ENCODE measurements at regions not wholly inside any gene's neighbourhood (a gene's known extent, or its start where the extent isn't known, plus 50 kb on each side); places are given as distances from the start of the nearest gene placed in this dataset.
"Not testable (repeated sequence)": the region's sequence is repeated elsewhere in the genome, so short reads cannot be mapped to it uniquely, and the experiment has no call there.

- no peak for DNase-seq
Measured at GRCh38 chr13:34175551-34175950, 357.6 kb downstream of the RFC3 start.

- no peak for DNase-seq
Measured at GRCh38 chr13:34176633-34177032, 358.7 kb downstream of the RFC3 start.

GRCh38 chr13:34179481-34179880 is 361.5 kb downstream of the RFC3 start:
- no peak for DNase-seq

DNA sequence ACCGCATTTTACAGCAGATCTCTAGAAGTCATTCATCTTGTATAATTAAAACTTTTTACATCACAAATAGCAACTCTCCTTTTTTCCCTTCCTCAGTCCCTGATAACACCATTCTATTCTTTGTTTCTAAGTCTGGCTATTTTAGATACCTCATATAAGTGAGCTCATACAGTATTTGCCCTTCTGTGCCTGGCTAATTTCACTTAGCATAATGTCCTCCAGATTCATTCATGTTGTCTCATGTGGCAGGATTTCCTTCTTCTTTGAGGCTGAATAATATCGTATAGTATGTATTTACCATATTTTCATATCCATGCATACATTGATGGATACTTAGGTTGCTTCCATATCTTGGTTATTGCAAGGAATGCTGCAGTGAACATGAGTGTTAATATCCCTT is 362.0 kb downstream of the RFC3 start:
- no peak for DNase-seq

- not testable (repeated sequence) for DNase-seq
Measured at GRCh38 chr13:34181256-34181655, 363.3 kb downstream of the RFC3 start.

DNA sequence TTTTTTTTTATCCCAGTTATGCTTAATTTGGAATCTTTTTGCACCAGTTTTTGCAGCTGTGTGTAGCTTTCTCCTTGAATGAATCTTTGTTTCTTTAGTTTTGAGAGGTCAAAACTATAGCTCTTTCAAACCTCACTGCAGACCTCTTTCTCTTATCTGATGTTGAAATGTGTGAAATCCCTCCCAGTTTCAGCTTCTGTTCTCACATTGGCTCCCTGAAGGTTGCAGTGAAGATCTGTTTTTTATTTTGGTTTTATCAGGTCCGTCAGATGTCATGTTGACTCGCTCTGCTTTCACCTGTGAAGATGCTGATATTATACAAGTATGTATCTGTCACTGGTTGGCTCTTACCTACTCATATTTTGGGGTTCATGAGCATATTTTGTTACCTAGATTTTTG is 372.0 kb downstream of the RFC3 start:
- DNase-seq, result no peak

DNA sequence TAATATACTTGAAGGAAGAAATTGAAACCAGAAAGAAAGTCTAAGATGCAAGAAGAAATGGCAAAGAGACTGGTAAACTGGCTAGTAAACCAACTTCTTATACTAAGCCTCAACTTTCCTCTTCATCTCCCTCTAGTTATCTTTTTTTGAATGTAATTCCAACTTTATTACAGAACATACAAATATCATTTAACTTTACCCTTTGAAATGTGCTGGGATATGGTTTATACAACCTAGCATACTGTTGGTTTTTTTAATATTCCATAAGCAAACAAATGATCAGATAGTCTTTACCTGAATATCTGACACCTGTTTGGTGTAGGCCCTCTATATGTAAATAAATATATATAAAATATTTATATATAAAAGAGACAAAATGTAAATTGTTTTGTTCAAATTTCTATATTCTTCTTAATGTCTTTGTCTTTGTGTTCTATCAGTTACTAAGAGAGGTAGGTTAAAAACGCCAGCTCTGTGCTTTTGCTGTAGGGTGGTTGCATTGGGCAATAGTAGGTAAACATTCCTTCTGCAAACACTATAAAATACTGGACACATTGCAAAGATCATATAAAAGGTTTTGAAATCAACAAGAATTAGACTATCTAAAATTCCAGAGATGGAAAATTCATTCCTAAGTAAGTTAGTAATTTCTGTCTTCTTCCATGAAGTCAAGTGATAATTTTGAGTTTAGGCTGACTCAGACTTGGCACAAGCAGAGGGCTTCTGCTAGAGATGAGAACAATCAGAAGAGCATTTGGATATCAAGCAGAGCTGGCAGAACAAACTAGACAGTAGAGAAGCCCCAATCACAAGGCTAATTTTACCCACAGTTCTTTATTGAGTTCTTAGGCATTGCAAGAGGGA is 383.3 kb downstream of the RFC3 start:
- DNase-seq, result no peak

GRCh38 chr13:34207334-34207733 is 389.4 kb downstream of the RFC3 start:
- DNase-seq, result no peak

DNA sequence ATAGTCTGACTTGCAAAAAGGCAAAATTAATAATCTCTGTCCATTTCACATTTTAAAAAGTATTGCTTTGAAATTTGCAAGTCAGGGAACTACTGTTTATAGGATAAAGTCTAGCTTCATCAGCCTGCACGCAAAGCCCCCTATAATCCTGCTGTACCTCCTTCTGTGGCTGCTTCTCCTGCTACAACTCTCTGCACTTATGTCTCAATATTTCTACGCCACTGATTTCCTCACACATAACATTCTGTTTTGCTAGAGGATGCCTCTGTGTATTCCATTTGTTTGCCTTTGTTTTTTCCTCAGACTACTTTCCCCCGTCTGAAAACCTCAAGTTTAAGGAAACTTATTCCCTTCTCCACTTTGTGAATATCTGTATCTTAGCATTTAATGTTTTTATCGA is 389.9 kb downstream of the RFC3 start:
- DNase-seq, result no peak

- no peak for DNase-seq
Measured at GRCh38 chr13:34208336-34208735, 390.4 kb downstream of the RFC3 start.

DNA sequence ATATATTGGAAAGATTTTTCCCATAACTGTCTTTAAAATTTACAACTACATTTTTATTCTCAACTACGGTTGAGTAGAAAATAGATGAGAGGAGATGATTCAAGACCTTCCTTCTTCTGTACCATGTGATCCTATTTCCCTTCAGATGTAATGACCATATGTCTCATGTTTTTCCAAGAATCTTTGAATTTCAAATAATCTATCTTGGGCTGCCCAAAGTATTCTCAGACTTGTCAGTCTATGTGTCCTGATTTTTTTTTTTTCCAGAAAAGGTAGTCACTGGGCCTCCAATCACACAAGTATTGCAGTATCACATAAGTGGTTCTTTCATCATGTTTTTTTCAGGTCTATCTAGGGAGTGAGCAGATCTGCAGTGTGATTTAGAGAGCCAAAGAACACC is 392.4 kb downstream of the RFC3 start:
- DNase-seq, result no peak

DNA sequence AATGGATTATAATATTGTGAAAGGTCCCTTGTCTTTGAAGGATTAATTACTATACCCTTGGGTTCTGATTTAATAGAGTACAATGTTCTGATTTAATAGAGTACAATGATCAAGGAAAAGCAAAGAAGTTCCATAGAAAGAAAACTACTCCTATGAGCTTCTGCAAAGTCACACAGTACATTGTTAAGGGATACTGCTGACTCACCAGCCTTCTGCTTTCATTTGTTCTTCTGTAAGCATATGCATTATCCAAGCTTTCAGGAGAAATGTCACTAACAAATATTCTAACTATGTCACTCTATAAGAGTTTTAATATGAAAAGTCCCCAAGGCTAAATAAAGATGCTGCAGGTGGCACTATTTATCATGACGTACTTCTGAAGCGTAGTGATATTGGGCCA is 396.7 kb downstream of the RFC3 start:
- no peak for DNase-seq

GRCh38 chr13:34216256-34216655 is 398.3 kb downstream of the RFC3 start:
- DNase-seq, result no peak

GRCh38 chr13:34217343-34218025 is 399.5 kb downstream of the RFC3 start:
- DNase-seq, result no peak

DNA sequence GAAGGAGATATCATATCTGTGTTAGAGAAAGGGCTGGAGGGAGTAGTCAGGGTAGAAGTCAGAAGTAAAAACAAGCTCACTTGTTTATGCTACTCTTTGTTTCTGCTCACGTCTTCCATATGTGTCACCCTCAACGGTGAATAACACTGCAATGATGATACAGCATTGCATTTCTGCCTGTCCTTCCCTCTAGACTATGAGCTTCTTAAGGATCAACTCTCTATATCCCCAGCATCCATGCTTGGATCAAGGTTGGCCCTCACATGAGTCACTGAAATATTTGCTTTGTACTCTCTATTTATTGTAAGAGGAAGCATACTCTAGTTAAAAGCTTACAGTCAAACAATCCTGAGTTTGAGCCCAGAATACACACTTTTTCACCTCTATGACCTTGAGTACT is 406.0 kb downstream of the RFC3 start:
- DNase-seq, result no peak

DNA sequence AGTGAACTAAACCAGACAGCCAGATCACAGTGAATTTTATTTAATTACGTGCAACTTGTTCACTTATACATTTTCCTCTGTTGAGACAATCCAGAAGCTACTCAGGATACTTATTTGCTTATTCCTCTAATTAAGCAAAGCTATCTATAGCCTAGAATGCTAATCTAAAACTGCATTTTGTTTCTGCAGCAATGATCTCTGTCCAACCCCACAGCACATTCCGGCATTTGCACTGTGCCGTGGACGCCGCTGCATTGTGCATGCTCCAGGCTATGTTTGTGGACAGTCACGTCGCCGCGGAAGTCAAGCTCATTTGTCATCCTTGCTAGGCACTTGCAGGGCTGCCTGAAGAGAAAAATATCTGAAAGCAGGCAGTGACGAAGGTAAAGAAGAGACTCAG is 406.9 kb downstream of the RFC3 start:
- DNase-seq, result no peak

- no peak for DNase-seq
Measured at GRCh38 chr13:34230271-34230670, 412.3 kb downstream of the RFC3 start.

DNA sequence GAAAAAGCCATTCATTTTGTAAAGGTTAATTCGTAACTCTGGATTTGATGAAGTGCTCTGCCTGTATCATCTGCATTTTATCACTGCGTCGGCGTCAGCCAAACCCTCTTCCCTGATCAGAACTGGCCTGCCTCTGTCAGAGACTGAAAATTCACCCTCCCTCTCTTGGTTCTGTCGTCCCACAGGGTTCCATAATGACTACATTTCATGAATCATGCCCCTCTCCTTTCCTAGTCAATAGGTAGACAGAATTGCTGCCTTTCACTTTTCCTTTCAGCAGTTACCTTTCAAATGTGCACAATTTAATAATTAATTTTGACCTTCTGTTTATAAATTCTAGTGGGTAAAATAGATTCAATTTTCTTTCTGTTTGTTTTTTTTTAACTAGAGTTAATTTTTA is 423.4 kb downstream of the RFC3 start:
- DNase-seq, result no peak

GRCh38 chr13:34243403-34243802 is 425.5 kb downstream of the RFC3 start:
- no peak for DNase-seq

DNA sequence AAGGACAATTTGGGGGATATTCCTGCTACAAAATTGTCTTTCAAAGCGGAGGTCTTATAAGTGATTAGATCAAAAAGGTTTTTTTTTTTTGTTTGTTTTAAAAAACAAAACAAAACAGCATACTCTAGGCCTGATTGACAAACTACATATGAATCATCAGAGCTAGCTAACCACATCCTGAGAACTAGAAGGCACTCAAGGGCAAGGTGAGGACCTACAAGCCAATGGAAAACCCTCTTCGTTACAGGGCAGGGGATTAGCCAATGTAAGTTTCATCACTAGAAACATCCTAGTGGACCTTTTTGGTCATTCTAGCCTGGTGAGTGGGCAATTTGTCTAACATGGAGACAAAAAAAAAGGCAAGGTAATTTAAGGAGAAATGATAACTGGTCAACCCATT is 428.6 kb downstream of the RFC3 start:
- DNase-seq, result peak in 1 of 5 experiments; percentile 3

GRCh38 chr13:34247596-34247995 is 429.6 kb downstream of the RFC3 start:
- DNase-seq, result no peak

GRCh38 chr13:34249546-34250039 is 431.6 kb downstream of the RFC3 start:
- DNase-seq, result no peak

GRCh38 chr13:34250151-34250670 is 432.3 kb downstream of the RFC3 start:
- no peak for DNase-seq

- no peak for DNase-seq
Measured at GRCh38 chr13:34254366-34254765, 436.4 kb downstream of the RFC3 start.

Measured in T-helper 2 cell (primary cell).